DOHH2 (cell line): ENCODE measurements at regions not wholly inside any gene's neighbourhood (a gene's known extent, or its start where the extent isn't known, plus 50 kb on each side); places are given as distances from the start of the nearest gene placed in this dataset.

Experiments
- CTCF ChIP-seq: fragments of 200-600 bp; sonication (generic); IDR thresholded peaks from one replicate; pipeline ENCODE4 v1.5.1; 2014; ENCODE audit warnings: antibody characterized with exemption, mild to moderate bottlenecking, low read depth, low read length; ENCODE audit not compliant: poor library complexity, severe bottlenecking
- EZH2phosphoT487 ChIP-seq: fragments of 200-600 bp; sonication (generic); IDR thresholded peaks from 2 replicates; pipeline ENCODE4 v1.6.1; 2017; ENCODE audit warnings: borderline replicate concordance, mild to moderate bottlenecking, antibody characterized with exemption, low read length, moderate library complexity, mixed read lengths

- no peak for TF ChIP-seq CTCF
- TF ChIP-seq EZH2phosphoT487 = no peak
These were observed 487.4 kb upstream of the SOX9 start for GRCh38 chr17:71633391-71633849.
